HG03108 (cell line): ENCODE measurements at regions not wholly inside any gene's neighbourhood (a gene's known extent, or its start where the extent isn't known, plus 50 kb on each side); places are given as distances from the start of the nearest gene placed in this dataset.
"Not testable (repeated sequence)": the region's sequence is repeated elsewhere in the genome, so short reads cannot be mapped to it uniquely, and the experiment has no call there.

Experiments used
- ATAC-seq: cut with Tn5 transposase; IDR thresholded peaks from one replicate; pipeline ENCODE4 v1.9.1; 2021; ENCODE audit warnings: moderate library complexity; ENCODE audit not compliant: unreplicated experiment

GRCh38 chr2:21761361-21761760, 637.6 kb downstream of the TDRD15 start:
- ATAC-seq = no peak

- ATAC-seq = no peak
Measured at GRCh38 chr2:21763501-21763900, 639.7 kb downstream of the TDRD15 start.

- ATAC-seq = no peak
Measured at GRCh38 chr2:21770787-21771186, 647.0 kb downstream of the TDRD15 start.

GRCh38 chr2:21772624-21773023, 648.9 kb downstream of the TDRD15 start:
- ATAC-seq = no peak

GRCh38 chr2:21773168-21773567, 649.4 kb downstream of the TDRD15 start:
- ATAC-seq = no peak

- no peak for ATAC-seq
Measured at GRCh38 chr2:21774691-21775368, 651.1 kb downstream of the TDRD15 start.

- no peak for ATAC-seq
Measured at GRCh38 chr2:21779786-21780185, 656.0 kb downstream of the TDRD15 start.

- no peak for ATAC-seq
Measured at GRCh38 chr2:21781962-21782361, 658.2 kb downstream of the TDRD15 start.

GRCh38 chr2:21782866-21783265, 659.1 kb downstream of the TDRD15 start:
- ATAC-seq = no peak

- ATAC-seq = no peak
Measured at GRCh38 chr2:21787941-21788340, 664.2 kb downstream of the TDRD15 start.

- ATAC-seq = not testable (repeated sequence)
Measured at GRCh38 chr2:21790311-21790710, 666.5 kb downstream of the TDRD15 start.

GRCh38 chr2:21792571-21792970, 668.8 kb downstream of the TDRD15 start:
- ATAC-seq = no peak

GRCh38 chr2:21793461-21793860, 669.7 kb downstream of the TDRD15 start:
- no peak for ATAC-seq

- ATAC-seq = no peak
Measured at GRCh38 chr2:21794611-21795010, 670.8 kb downstream of the TDRD15 start.

- ATAC-seq = no peak
Measured at GRCh38 chr2:21800356-21800755, 676.6 kb downstream of the TDRD15 start.

GRCh38 chr2:21803550-21803949, 679.8 kb downstream of the TDRD15 start:
- ATAC-seq = no peak

- no peak for ATAC-seq
Measured at GRCh38 chr2:21804151-21804550, 680.4 kb downstream of the TDRD15 start.

- ATAC-seq = no peak
Measured at GRCh38 chr2:21811541-21811940, 687.8 kb downstream of the TDRD15 start.

- ATAC-seq = no peak
Measured at GRCh38 chr2:21812766-21813165, 689.0 kb downstream of the TDRD15 start.

GRCh38 chr2:21814588-21815149, 690.9 kb downstream of the TDRD15 start:
- ATAC-seq = no peak

- no peak for ATAC-seq
Measured at GRCh38 chr2:21818212-21818795, 694.5 kb downstream of the TDRD15 start.

GRCh38 chr2:21819454-21819853, 695.7 kb downstream of the TDRD15 start:
- no peak for ATAC-seq

- no peak for ATAC-seq
Measured at GRCh38 chr2:21820271-21820670, 696.5 kb downstream of the TDRD15 start.
